Mesenchymal stem cell (in vitro differentiated cells and primary cell): ENCODE measurements at regions not wholly inside any gene's neighbourhood (a gene's known extent, or its start where the extent isn't known, plus 50 kb on each side); places are given as distances from the start of the nearest gene placed in this dataset.

Experiments
- DNase-seq: peaks from one replicate; pipeline ENCODE4 v3.0.0-alpha.2; 2013
- H2AFZ ChIP-seq: one replicate; pipeline ENCODE4 v1.6.1; 2013; ENCODE audit warnings: low read depth, mild to moderate bottlenecking, control low read depth, inconsistent platforms, low read length, moderate library complexity
- H2AK5ac ChIP-seq: 2 replicates; pipeline ENCODE4 v1.6.1; 2013; ENCODE audit warnings: low read length, moderate library complexity, mild to moderate bottlenecking, inconsistent platforms; ENCODE audit not compliant: severe bottlenecking
- H2BK120ac ChIP-seq: one replicate; pipeline ENCODE4 v1.6.1; 2013; ENCODE audit warnings: low read depth, mild to moderate bottlenecking, inconsistent platforms, low read length, moderate library complexity
- H2BK12ac ChIP-seq, 2 experiments: one replicate each; pipeline ENCODE4 v1.6.1; 2013; ENCODE audit warnings: inconsistent platforms in 2 of 2, low read length in 2 of 2, mild to moderate bottlenecking in 2 of 2, moderate library complexity in 2 of 2, control low read depth in 1 of 2
- H2BK15ac ChIP-seq: one replicate; pipeline ENCODE4 v1.6.1; 2013; ENCODE audit warnings: mild to moderate bottlenecking, low read depth, inconsistent platforms; ENCODE audit not compliant: poor library complexity, severe bottlenecking
- H2BK5ac ChIP-seq: 2 replicates; pipeline ENCODE4 v1.6.1; 2013; ENCODE audit warnings: low read depth, mild to moderate bottlenecking, low read length, control low read depth, inconsistent platforms; ENCODE audit not compliant: poor library complexity, severe bottlenecking
- H3K14ac ChIP-seq, 2 experiments: one replicate each; pipeline ENCODE4 v1.6.1; 2013; ENCODE audit warnings: inconsistent platforms in 2 of 2, low read length in 2 of 2, control low read depth in 1 of 2, mild to moderate bottlenecking in 1 of 2, moderate library complexity in 1 of 2
- H3K18ac ChIP-seq, 2 experiments: one replicate each; pipeline ENCODE4 v1.6.1; 2013; ENCODE audit warnings: inconsistent platforms in 2 of 2, low read length in 2 of 2, control low read depth in 1 of 2, low read depth in 1 of 2, mild to moderate bottlenecking in 1 of 2
- H3K23ac ChIP-seq, 2 experiments: one replicate each; pipeline ENCODE4 v1.6.1; 2013; ENCODE audit warnings: inconsistent platforms in 2 of 2, low read length in 2 of 2, mild to moderate bottlenecking in 2 of 2, moderate library complexity in 2 of 2, control low read depth in 1 of 2
- H3K27ac ChIP-seq: 2 replicates; pipeline ENCODE4 v1.5.1; 2013; ENCODE audit warnings: mild to moderate bottlenecking, moderate library complexity, low read length, control low read depth, inconsistent platforms; ENCODE audit not compliant: poor library complexity, severe bottlenecking
- H3K27me3 ChIP-seq, 2 experiments: 2 replicates each; pipeline versions ENCODE4 v1.6.1 to v1.7.0; 2013; ENCODE audit warnings: low read length in 2 of 2, mild to moderate bottlenecking in 2 of 2, moderate library complexity in 2 of 2, control low read depth in 1 of 2, inconsistent platforms in 1 of 2; ENCODE audit not compliant: control insufficient read depth in 1 of 2, insufficient read depth in 1 of 2
- H3K36me3 ChIP-seq, 2 experiments: 2 replicates each; pipeline versions ENCODE4 v1.6.1 to v1.7.0; 2013; ENCODE audit warnings: low read length in 2 of 2, control low read depth in 1 of 2, inconsistent platforms in 1 of 2, low read depth in 1 of 2, mild to moderate bottlenecking in 1 of 2; ENCODE audit not compliant: insufficient read depth in 2 of 2, control insufficient read depth in 1 of 2
- H3K4ac ChIP-seq, 2 experiments: one replicate each; pipeline ENCODE4 v1.6.1; 2013; ENCODE audit warnings: inconsistent platforms in 2 of 2, low read length in 2 of 2, mild to moderate bottlenecking in 2 of 2, moderate library complexity in 2 of 2, control low read depth in 1 of 2, low read depth in 1 of 2
- H3K4me1 ChIP-seq: 2 replicates; pipeline ENCODE4 v1.6.1; 2013; ENCODE audit warnings: low read depth, low read length, control low read depth; ENCODE audit not compliant: control insufficient read depth, insufficient read depth
- H3K4me2 ChIP-seq: 2 replicates; pipeline ENCODE4 v1.6.1; 2013; ENCODE audit warnings: low read length, mild to moderate bottlenecking, inconsistent platforms; ENCODE audit not compliant: poor library complexity, severe bottlenecking
- H3K4me3 ChIP-seq, 2 experiments: 2 replicates each; pipeline versions ENCODE4 v1.5.1 to v1.7.0; 2013; ENCODE audit warnings: low read length in 2 of 2, mild to moderate bottlenecking in 2 of 2, control low read depth in 1 of 2, low read depth in 1 of 2; ENCODE audit not compliant: insufficient read depth in 1 of 2
- H3K79me1 ChIP-seq: replicated peaks from 2 replicates; pipeline ENCODE4 v1.6.1; 2013; ENCODE audit warnings: mild to moderate bottlenecking, control low read depth, low read length, inconsistent platforms; ENCODE audit not compliant: poor library complexity, severe bottlenecking
- H3K9ac ChIP-seq: 2 replicates; pipeline ENCODE4 v1.7.0; 2013; ENCODE audit warnings: mild to moderate bottlenecking, low read length, moderate library complexity
- H3K9me3 ChIP-seq: 2 replicates; pipeline ENCODE4 v1.7.0; 2013; ENCODE audit warnings: mild to moderate bottlenecking, low read length; ENCODE audit not compliant: control insufficient read depth
- H4K8ac ChIP-seq: one replicate; pipeline ENCODE4 v1.6.1; 2013; ENCODE audit warnings: inconsistent platforms, mild to moderate bottlenecking, low read length, moderate library complexity
- H4K91ac ChIP-seq: one replicate; pipeline ENCODE4 v1.6.1; 2013; ENCODE audit warnings: mild to moderate bottlenecking, low read length, inconsistent platforms
- WGBS: methylation state at CpG from one replicate; pipeline ENCODE4 v1.1.7; 2013; ENCODE audit warnings: mixed read lengths; 5-methylcytosine and 5-hydroxymethylcytosine counted together

DNA sequence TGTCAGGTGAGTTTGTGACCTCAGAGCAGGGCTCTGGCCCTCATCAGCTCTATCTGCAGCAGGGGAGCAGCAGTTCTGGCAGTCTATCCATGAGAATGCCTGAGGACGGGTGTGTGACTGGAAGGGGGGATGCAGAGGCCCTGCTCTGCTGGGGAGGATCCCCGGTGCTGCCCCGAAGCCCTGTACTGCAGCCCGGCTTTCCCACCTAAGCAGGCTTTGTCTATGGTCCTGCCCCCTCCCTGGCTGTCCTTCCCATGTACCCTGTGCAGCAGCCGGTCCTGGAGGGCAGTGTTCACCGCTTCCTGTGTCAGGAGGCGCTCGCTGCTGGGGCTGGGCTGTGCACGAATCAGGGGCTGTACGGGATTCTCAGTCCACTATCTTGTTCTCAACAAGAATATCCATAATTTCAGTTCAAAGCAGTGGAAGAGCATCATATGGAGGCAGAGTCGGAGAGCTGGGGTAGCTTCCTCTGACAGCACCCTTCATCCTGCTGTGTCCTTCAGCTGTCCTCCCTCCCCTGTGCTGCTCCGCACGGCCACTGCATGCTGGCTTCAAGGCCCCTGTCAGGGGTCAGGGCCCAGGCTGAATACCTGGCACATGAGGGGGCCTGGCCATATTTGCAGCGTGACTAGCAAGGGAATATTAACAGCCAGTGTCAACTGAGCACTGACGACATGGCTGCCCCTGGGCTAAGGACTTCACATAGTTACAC is 125.2 kb downstream of the CTTN start:
- no peak overlapping the region for H3K18ac ChIP-seq
- H3K4me3 ChIP-seq: no peak overlapping the region
- H3K9me3 ChIP-seq: no peaks in the 10 kb centered on the region
- no peak overlapping the region for H2AFZ ChIP-seq
- no peak overlapping the region for H2AK5ac ChIP-seq
- no peak overlapping the region for H3K27ac ChIP-seq
- no peak overlapping the region for H3K9ac ChIP-seq
- peaks cover 31 to 49% of the 10 kb centered on the region in 2 experiments for H3K27me3 ChIP-seq
- WGBS: 75% methylated on average over 13 of the region's 15 CpGs
- peaks cover 32% of the 10 kb centered on the region for H3K4me1 ChIP-seq
- no peak overlapping the region for H2BK15ac ChIP-seq
- no peaks in the 10 kb centered on the region for H3K79me1 ChIP-seq
- H2BK120ac ChIP-seq: no peak overlapping the region
- H3K4ac ChIP-seq: no peak overlapping the region
- H3K23ac ChIP-seq: no peak overlapping the region
- no peak for DNase-seq
- H3K36me3 ChIP-seq: no peaks in the 10 kb centered on the region
- H2BK5ac ChIP-seq: no peak overlapping the region
- H4K8ac ChIP-seq: no peak overlapping the region
- H3K4me2 ChIP-seq: no peak overlapping the region
- no peak overlapping the region for H4K91ac ChIP-seq
- no peak overlapping the region for H3K14ac ChIP-seq
- H2BK12ac ChIP-seq: no peak overlapping the region

DNA sequence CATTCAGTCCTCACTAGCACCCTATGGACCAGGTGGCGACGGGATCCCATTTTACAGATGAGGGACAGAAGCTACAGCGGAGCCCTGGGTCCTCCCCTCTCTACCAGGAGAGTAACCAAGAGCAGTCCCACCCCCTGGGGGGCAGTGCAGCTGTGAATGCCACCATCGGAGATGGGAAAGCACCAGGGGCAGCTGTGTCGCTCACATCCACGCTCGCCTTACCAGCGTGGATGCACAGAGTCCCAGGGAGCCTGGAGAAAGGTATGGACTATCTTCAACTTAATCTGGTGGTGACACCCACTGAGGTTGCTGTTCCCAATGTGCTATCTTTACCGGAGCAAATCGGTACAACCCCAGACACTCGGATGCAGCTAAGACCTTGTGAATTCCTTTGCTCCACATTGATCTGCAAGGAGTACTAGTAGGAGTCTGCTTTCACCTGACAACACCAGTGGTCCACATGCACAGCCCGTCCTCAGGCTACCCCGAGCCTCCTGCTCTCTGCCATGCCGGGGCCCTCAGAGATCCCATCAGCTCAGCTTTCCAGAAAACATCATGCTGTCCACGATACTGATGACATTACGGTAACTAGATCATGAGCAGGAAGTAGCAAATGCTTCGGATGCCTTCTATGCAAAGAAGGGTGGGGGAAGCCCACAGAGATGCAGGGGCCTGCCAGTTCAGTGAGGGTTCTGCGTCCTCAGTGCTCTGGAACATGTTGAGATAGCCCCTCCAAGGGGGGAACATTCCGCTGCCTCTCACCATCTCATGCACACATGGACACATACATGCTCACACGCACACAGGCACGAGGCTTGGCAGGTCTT is 126.0 kb downstream of the CTTN start:
- Histone ChIP-seq H3K4me3 (no peak overlapping the region), H3K27me3 (peaks cover 31 to 49% of the 10 kb centered on the region in 2 experiments), H2BK15ac (no peak overlapping the region), H4K91ac (no peak overlapping the region), H3K27ac (no peak overlapping the region), H3K4ac (no peak overlapping the region), H3K9me3 (no peaks in the 10 kb centered on the region), H2BK120ac (no peak overlapping the region), H3K14ac (no peak overlapping the region), H3K23ac (no peak overlapping the region), H3K4me1 (peaks cover 32% of the 10 kb centered on the region), H2AK5ac (peak overlapping the region; percentile 24), H3K79me1 (no peaks in the 10 kb centered on the region), H2AFZ (no peak overlapping the region), H3K4me2 (no peak overlapping the region), H3K36me3 (no peaks in the 10 kb centered on the region), H2BK5ac (no peak overlapping the region), H2BK12ac (no peak overlapping the region), H3K18ac (no peak overlapping the region), H3K9ac (no peak overlapping the region), H4K8ac (no peak overlapping the region)
- 63% methylated on average over 21 of the region's 21 CpGs for WGBS
- peak; percentile 13 for DNase-seq

- Histone ChIP-seq H3K79me1 (no peaks in the 10 kb centered on the region), H2BK5ac (no peak overlapping the region), H4K8ac (no peak overlapping the region), H3K14ac (no peak overlapping the region), H3K4me2 (no peak overlapping the region), H2BK15ac (no peak overlapping the region), H2AK5ac (peak overlapping the region; percentile 63), H3K9me3 (no peaks in the 10 kb centered on the region), H3K18ac (peak overlapping the region in 1 of 2 experiments; percentile 0), H2BK12ac (no peak overlapping the region), H2AFZ (no peak overlapping the region), H3K9ac (no peak overlapping the region), H3K4me1 (peaks cover 32% of the 10 kb centered on the region), H4K91ac (no peak overlapping the region), H2BK120ac (no peak overlapping the region), H3K27ac (no peak overlapping the region), H3K27me3 (peaks cover 31 to 49% of the 10 kb centered on the region in 2 experiments), H3K4ac (no peak overlapping the region), H3K4me3 (no peak overlapping the region), H3K36me3 (no peaks in the 10 kb centered on the region), H3K23ac (no peak overlapping the region)
- no peak for DNase-seq
- 91% methylated on average over 9 of the region's 9 CpGs for WGBS
These were observed 126.7 kb downstream of the CTTN start for GRCh38 chr11:70525006-70525405.

- H3K4me1 ChIP-seq: peaks cover 32% of the 10 kb centered on the region
- no peak overlapping the region for H2BK5ac ChIP-seq
- no peak overlapping the region for H3K27ac ChIP-seq
- no peak overlapping the region for H3K18ac ChIP-seq
- H3K79me1 ChIP-seq: no peaks in the 10 kb centered on the region
- peak overlapping the region in 1 of 2 experiments; percentile 21 for H3K14ac ChIP-seq
- H3K9me3 ChIP-seq: no peaks in the 10 kb centered on the region
- no peak overlapping the region for H2AFZ ChIP-seq
- peak overlapping the region; percentile 32 for H2AK5ac ChIP-seq
- DNase-seq: no peak
- H3K27me3 ChIP-seq: peaks cover 28 to 49% of the 10 kb centered on the region in 2 experiments
- H3K4ac ChIP-seq: no peak overlapping the region
- WGBS: 83% methylated on average over 6 of the region's 7 CpGs
- no peak overlapping the region for H3K23ac ChIP-seq
- H2BK12ac ChIP-seq: no peak overlapping the region
- H3K36me3 ChIP-seq: no peaks in the 10 kb centered on the region
- no peak overlapping the region for H3K9ac ChIP-seq
- H3K4me2 ChIP-seq: no peak overlapping the region
- no peak overlapping the region for H4K91ac ChIP-seq
- H3K4me3 ChIP-seq: no peak overlapping the region
- H2BK15ac ChIP-seq: no peak overlapping the region
- H4K8ac ChIP-seq: no peak overlapping the region
- no peak overlapping the region for H2BK120ac ChIP-seq
These were observed 127.1 kb downstream of the CTTN start for GRCh38 chr11:70525466-70525865.
